Myocyte (in vitro differentiated cells): ENCODE measurements at regions not wholly inside any gene's neighbourhood (a gene's known extent, or its start where the extent isn't known, plus 50 kb on each side); places are given as distances from the start of the nearest gene placed in this dataset.

ENCODE experiments used
- DNase-seq: peaks from one replicate; pipeline ENCODE4 v3.0.0-alpha.2; 2012; ENCODE audit warnings: low read depth

DNA sequence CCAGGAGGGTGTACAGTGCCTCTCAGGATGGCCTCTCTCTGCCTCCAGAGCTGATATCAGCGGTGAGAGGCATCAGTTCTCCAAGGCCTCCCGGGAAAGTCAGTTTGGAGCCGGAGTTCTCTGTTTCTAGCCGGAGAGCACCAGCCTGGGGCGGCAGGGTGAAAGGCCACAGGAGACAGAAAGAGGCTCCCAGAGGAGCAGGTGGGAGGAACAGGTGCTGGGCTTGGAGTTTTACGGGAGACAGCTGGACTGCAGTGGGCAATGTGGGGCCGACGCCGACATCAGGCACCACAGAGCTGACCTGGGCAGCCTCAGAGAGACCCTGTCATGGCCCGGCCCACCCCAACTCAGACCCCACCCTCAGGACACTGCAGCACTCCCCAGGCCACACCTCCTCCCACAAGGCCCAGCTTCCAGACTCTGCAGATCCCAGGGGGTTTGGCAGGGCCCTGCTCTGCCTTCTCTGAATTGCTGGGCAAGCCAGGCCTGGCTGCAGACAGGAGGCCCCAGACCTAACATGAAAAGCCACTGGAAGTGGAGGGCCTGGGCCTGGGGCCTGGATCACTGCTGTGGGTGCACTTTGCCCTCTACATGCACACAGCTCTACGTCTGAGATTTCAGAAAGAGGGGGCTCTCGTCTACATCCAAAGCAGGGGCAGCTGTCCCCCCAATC lies 885.6 kb downstream of the BRD1 start:
- DNase-seq, result no peak

DNA sequence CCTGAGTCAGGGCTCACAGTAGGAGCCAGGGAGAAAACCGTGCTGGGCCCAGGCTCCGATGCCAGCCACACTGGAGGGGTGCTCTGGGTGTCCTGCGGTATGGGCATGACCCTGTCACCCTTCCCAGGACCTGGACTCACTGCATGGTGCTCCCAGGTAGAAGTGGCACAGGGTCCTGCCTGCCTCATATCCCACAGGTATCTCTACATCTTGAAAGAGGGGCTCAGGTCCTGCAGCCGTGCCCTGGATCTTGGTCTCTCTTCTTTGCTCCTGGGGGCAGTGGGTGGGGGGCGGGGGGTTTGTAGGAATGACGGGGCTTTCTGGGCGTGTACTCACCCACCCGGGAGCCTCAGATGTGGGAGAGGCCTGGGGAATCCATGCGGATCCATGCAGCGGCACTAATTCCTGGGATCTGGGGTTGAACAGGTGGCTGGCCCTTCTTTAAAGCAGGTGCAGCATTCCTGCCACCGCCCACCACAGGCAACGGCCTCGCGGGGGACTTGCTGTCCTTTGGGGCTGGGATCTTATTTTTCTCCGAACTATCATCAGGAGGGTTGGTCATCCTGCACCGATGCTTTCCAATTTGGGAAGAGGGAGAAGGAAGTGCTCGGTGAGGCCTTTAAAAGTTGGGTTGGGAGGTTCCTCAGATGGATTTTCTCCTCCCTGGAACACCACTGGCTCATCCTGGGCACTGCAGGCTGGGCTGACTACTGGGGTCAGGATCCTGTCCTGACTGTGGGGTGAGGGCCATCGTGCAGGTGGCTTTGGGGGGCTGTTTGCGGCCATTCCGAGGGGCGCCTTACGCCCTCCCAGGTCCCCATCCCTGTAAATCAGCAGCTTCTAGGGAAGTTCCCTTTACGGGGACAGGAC lies 886.4 kb downstream of the BRD1 start:
- DNase-seq, result no peak

DNA sequence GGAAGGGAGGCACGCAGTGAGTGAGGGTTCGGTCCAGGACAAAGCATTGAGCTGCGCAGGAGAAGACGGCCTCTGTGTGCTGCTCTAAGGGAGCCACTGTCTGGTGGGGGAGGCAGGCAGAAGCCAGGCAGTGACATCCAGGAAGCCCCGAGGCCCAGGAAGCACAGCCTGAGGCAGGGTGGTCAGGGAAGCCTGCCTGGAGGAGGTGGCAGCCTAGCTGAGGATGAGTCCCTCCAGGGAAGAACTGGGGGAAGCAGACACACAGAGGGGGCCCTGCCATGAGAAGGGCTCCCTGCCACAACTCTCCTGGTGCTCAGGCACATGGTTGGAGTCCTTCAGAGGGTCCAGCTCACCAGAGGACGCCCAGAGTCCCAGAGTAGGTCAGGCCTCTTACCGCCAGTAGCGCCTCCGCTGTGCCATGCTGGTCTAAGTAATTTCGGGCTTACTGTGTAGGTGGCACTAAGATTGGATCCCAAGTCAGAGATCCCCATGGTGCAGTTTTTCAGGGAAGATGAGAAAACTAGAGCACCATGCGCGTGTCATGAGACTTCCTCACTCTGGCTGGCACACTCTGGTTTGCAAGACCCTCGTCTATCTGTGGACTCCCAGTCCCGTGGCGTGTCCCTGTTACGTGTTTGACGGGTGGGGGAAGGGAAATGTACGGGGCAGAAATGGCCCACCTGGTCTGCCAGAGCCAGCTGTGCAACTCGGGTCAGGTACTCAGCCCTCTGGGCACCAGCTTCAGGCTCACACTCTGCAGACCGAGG lies 887.2 kb downstream of the BRD1 start:
- no peak for DNase-seq

DNA sequence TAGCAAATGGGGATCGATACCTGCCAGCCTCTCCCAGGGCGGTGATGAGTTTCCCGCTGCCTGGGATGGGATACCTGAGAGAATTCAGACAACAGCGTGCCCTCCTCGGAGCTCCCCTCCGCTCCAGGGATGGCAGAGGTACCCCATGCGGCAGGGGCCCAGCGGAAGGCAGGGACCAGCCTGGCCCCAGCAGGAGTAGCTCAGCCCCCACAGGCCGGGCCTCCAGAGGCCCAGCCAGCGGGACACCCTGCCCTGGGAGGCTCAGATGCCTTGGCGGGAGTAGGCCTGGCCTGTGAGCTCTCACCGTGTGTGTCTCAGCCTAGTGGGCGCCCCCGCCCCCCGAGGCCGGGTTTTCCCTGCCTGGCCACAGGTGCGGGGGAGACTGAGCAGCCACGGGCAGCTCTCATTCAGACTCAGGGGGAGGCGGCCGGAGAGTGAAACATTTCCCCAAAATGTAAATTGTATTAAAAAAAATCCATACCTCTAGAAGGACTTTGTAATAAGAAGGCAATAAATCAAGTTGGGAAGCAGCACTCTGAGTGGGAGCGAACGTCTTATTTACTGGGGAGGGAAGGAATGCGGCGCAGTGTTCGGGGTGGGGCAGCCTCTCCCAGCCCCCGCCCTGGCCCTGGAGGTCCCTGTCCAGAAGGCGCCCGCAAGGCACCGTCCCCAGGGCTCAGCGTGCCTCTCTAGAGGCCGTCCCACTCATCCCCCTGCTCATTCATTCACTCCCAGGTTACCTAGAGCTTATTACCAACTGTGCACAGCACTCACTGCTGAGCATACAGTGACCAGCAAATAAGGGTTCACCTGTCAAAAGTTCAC lies 888.0 kb downstream of the BRD1 start:
- DNase-seq, result no peak

DNA sequence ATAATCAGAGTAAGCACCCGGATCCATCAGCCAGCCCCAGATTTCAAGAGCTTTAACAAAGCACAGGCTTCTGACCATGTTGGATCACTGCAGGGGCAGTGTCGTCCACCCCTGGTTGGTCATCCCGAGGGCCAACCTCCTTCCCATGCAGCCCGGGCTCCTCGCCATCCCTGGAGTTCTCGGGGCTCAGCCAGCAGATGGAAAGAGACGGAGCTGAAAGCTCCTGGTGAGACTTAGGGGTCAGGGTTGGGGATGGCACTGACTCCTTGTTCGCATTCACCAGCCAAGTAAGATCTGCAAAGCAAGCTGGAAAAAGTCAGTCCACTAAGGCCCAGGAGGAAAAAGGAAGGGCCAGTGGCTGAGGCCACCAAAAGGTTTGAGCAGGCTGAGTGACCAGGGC lies 888.9 kb downstream of the BRD1 start:
- DNase-seq, result no peak

DNA sequence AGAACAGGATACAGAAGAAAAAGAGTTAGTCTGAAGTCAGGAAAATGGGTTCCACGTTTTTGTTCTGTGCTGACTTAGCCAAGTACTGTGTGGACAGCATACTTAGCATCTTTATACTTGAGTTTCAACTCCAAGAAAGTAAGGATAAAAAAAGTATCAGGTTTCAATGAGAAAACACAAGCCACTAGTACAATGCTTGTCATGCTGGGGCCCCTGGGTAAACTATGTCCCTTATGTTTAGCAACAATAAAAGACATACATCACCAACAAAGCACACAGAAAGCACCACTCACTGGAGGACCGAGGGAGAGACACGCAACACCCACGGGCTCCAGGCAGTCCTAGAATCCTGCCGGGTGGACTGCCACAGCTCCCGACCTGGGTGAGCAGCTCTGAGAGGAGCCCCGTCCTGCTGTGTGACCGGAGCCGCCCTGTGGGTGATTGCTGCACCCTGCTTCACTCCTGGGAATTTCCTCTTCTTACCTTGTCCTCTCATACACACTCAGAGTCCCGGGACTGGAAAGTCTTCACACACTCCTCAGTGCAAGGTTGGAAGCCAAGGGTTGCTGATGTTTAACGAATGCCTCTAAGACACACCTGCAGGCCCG lies 890.5 kb downstream of the BRD1 start:
- no peak for DNase-seq

DNA sequence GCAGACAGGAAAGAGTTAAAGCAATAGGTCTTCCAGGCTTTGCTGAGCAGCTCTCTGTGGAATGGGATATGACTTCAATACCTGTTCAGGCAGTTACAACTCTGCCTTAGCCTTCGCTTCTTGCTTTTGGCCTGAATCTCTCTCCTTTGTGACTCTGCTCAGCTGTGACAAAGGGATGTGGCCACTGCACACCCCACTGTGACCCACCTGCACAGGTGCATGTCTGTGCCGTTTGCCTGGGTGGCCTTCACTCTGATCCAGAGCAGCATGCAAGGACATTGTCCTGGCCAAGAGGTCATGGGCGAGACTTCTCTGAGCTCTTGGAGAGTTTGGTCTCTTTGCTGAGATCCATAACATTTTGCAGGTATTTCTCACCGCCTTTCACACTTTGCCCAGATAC lies 891.3 kb downstream of the BRD1 start:
- no peak for DNase-seq

DNA sequence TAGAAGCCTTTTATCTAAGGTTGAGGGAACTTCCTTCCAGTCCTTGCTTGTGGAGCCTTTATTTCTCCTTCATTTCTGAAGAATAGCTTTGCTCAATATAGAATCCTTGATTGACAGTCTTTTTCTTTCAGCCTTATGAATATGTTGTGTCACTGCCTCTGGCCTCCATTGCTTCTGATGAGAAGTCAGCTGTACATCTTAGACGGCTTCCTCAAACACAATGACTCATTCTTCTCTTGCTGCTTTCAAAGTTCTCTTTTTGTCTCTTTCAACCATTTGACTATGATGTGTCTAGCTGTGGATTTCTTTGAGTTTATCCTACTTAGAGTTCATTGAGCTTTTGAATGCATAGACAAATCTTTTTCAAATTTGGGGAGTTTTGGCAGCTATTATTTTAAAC lies 893.2 kb downstream of the BRD1 start:
- no peak for DNase-seq

DNA sequence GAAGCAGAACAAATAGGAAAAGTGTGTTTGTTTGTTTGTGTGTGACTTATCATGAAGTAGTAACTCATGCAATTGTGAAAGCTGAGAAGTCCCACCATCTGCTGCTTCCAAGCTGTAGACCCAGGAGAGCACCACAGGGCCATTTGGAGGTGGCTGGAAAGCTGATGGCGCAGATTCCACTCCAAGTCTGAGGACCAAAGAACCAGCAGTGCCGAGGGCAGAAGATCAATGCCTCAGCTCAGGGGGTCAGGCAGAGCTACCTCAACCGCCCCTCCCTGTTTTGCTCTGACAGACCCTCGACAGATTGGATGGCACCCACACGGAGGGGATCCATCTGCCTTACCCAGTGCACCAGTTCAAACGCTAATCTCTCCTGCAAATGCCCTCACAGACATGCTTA lies 896.2 kb downstream of the BRD1 start:
- DNase-seq, result no peak

DNA sequence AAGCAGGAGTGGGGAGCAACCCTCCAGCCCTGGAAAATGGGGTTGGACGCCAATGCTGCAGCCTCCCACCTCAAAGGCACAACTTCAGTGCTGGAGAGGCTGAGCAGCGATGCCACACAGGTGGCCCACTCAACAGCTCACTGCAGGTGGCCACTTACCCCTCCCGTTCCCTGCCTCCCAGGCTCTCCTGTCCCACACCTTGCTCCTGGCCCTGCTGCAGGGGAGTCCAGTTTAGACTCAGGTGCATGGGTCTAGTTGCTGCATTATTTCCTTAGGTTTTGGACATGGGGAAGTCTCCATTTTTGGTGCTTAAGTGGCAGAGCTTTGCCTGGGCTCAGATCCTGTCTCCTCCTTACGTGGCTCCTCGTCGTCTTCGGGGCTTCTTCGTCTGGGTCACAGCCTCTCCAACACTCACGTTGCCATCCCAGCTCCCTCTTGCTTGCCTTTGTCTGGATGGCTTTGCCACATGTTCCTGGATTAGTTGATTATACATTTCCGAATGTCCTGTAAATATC lies 898.3 kb downstream of the BRD1 start:
- no peak for DNase-seq

DNA sequence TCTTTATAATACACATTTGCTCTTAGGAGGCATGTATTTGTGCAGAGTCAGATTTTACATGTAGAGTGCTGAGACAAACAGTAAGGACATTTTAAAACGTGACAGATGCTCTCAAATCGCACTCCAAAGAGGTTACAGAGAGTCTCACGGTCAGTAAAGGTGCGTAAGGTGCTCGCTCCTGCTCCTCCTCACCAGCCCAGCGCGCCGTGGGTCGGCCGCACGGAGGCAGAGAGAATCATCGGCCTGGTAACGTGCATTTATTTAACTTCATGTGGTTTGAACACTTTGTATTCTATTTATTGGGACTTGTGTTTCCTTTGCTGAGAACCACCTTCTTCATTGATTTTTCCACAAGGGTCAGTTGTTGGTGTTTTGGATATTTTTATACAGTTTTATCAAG lies 900.1 kb downstream of the BRD1 start:
- no peak for DNase-seq

DNA sequence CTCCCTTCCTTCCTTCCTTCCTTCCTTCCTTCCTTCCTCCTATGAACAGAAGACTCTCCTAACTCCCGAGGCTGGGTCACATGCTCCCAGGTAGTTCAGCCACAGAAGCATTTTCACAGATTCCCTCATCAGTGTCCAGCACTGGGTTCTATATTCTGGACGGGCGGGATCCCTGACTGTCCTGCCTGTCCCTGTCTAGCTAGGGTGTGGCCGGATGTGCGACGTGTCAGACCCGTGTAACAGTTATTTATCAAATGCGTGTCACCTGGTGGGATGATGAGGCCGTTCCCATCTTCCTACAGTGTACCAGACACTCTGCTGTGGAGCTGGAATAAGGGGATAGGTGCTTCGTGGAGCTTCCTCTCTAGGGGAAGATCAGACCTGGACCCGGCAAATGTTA lies 901.0 kb downstream of the BRD1 start:
- no peak for DNase-seq

DNA sequence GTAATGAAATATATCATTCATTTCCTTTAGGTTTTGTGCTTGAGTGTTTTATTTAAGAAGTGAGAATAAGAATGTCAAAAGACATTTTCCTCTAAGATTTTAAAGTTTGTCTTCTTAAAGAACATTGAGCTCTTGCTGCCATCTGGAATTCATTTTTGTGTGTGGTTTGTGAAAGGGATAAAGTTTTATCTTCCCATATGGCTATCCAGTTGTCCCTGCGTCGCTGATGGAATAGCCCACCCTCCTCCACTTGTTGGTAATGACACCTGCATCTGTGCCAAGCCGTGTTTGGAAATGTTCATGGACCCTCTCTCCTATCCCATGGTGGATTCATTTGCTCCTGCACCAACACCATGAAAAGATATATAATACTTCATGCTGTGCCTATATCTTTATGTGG lies 901.5 kb downstream of the BRD1 start:
- DNase-seq, result no peak

DNA sequence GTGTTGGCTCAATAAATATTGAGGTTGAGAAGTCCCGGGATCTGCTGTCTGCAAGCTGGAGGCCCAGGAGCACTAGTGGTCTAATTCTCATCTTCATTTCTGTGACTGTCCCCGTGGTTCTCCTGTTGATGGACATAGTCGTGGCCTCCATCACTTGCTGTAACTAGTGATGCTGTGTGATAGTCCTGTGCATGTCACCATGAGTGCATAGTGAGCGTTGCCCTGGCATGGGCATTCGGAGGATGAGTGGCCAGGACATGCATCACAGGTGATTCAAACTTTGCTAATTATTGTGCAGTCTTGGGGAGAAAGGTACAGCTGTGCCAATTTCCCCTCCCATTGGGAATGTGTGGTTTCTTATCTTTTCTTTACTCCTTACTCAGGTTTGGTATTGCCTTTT lies 902.2 kb downstream of the BRD1 start:
- no peak for DNase-seq

DNA sequence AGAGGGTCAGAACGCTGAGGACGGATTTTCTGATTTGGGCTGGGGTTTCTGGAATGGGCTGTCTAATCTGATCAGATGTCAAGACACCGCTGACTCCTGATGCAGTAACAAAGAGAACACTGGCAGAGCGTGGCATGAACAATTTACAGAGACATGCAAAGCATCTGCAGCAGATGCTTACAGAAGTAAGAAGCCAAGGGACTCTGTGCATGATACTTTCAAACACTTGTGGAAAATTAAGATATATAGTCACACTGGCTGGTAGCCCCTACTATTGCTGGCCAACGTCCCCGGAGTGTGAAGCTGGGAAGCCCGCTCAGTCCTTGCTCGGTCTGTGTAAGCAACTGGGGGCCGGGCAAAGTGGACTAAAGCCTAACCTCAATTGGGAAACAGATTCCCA lies 903.7 kb downstream of the BRD1 start:
- DNase-seq, result no peak

DNA sequence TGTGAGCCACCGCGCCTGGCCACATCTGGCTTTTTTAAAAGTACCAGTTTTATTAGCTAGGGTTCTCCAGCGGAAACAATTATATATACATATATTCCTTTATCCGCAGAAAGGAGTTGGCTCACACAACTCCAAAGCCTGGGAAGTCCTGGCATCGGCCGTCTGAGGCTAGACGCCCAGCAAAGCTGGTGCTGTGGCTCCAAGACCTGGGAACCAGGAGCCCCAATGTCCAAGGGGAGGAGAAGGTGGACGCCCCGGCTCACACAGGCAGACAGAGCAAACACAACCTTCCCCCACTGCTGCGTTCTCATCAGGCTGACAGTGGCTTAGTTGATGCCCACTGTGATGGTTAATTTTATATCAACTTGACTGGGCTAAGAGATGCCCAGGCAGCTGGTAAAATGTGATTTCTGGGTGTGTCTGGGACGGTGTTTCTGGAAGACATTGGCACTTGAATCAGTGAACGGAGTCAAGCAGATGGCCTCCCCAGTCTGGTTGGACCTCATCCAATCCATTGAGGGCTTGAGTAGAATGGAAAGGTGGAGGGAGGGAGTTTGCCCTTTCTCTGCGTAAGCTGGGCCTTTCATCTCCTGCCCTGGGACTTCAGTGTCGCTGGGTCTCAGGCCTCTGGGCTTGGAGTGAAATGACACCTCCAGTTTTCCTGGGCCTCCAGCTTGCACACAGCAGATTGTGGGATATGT lies 904.4 kb downstream of the BRD1 start:
- no peak for DNase-seq

DNA sequence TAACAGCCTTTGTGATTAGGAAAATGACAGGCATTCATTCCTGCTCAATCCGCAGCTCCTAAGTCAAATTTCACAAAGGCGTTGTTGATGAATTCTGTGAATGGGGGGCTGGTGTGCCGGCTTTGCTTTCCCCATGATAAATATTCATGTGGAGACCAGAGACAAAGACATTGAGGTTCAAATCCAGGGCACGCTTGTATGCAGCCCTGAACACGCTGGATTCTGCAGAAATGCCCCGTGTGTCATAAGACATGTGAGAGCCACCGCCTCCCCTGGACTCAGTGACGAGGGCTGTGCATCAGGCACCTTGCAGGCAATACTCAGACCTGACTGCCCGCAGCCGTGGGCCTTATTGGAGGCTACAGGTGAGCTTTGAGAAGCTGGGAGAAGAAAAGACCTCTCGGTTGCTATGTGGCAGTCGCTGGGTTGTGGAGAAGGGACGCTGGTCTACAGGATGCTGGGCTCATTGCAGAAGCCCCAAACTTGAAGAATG lies 906.2 kb downstream of the BRD1 start:
- no peak for DNase-seq

DNA sequence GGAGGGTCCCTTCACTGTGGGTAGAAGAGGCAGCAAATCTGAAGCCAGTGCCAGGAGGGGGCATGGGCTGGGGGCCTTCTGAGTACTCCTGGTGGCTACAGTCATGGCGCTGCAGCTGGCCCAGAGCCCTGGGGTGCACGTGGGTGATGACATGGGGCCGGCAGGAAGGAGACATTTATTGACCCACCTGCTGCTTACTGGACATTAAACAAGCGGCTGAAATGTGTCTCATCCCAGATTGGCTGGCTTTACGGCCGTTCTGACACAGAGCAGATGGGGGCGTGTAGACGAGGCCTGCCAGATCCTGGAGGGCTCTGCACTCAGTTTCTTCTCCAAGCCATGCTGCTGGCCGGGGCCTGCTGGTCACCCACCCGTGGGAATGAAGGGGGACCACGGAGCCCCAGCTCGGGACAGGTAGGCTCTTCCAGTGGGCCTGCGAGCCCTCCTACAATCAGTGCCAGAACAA lies 906.9 kb downstream of the BRD1 start:
- DNase-seq, result no peak

DNA sequence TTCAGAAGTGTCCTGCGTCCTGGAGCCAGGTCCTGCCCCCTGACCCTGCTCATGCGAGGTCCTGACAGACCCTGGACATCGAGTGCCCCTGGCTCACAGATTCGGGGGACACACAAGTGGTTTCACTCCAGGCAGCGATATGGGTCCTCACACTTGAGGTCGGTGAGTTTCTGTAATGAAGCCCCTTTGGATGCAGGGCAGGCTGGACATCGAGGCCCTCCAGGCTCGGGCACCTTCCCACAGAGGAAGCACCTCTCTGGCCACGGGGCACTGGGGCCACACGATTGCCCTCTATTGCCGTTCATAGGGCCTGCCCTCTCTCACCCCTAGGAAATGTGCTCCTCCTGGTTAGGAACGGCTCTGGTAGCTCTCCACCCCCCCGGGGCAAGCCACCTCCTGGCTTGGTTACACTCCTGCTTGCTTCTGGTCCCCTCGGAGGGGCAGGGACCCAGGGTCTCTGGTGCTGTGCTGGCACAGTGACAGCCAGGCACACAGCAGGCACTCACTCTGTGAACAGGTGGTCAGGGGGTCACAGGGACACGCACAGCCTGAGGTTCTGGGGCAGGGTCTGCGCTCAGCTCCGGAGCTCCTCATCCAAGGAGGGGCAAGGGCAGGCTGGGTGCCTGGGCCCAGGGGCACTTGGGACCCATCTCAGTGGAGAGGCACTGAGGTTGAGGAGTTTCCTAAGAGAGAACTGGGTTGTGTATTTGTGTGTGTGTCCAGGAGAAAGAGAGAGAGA lies 907.7 kb downstream of the BRD1 start:
- no peak for DNase-seq
